NCI-H446 treated with DMSO at 0.1 percent for 48 hours (cell line): ENCODE measurements at regions not wholly inside any gene's neighbourhood (a gene's known extent, or its start where the extent isn't known, plus 50 kb on each side); places are given as distances from the start of the nearest gene placed in this dataset.
"Not testable (repeated sequence)": the region's sequence is repeated elsewhere in the genome, so short reads cannot be mapped to it uniquely, and the experiment has no call there.

ENCODE experiments used
- DNase-seq: peaks from one replicate; lab custom pipeline; 2025; lab: John Stamatoyannopoulos, UW

DNA sequence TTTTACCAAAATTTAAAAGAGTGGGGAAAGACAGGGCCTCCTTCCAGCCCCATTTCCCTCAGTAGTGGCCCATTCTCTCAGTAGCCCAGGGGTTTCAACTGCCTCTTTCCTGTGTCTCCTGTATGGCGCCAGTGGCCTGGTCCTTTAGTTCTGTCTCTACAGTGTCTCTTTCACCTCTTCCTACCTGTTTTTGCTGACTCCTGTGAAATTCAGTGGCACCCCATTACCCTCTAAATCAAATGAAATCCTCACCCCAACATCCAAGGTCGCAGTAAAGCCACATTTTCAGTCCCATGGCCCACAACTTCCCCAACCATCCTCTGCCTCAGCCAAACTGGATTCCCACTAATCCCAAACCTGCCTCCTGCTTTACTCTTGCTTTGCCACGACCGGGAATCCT, 200.7 kb downstream of the IPMK start:
- no peak for DNase-seq

DNA sequence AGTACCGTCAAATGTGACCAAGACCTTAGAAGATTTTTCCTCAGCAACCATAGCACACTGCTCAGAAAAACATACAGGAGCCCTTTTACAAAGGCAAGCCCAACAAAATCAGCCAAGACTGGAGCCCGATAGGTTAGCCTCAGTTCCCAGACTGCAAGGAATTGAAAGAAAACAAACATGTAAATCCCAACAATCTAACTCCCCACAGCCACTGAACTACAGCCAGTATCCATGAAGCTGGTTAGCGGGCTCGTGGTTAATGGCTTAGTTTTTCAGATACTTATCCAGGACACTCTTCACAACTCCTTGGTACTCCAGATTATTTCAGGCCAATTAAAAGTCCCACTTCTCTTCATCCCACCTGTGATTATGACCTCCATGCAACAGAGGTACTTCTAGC, 201.6 kb downstream of the IPMK start:
- DNase-seq = no peak

DNA sequence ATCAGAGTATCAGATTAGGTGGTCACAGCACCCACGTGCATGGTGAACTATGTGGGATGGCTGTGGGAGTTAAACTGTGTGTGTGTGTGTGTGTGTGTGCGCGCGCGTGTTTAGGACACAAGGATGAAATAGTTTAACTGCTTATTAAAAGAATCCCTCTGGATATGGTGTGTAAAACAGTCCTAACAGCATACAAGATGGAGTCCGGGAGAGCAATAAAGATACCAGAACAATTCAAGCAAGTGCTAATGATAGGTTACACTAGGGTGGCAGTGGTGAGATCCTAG, 202.2 kb downstream of the IPMK start:
- no peak for DNase-seq

DNA sequence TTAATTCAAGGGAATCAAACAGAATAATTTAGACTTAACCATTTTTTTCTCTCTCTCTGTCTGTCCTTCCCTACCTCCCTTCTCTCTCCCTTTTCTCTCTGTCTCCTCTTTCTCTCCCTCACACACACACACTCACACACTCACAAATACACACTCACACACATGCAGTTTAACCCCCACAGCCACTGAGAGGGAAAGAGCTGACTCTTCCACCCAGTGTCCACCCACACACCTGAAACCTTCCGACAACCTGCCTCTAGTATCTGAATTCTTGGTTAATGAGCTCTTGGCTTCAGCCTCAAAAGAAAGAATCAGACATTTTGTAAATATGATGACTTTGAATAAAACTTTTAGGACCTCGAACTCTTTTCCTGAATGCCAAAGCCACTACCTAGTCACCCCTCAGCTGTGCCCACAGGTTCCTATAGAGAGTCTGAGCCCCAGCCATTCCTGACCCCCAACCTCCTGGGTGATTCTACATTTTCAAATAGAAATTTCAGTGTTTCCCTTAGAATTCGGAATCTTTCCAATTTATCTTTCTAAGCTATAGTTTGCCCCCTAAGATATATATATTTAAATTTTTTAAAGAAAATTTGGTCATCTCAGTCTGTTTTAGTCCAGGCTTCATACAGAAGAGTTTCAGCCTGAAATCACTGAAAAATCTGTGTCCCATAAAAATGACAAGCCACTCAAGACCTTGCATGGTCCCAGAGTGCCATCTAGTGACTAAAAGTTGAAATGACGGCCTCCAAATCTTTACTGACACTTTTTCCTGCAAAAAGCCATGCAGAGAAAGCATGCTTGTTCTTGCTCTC, 202.8 kb downstream of the IPMK start:
- no peak for DNase-seq

DNA sequence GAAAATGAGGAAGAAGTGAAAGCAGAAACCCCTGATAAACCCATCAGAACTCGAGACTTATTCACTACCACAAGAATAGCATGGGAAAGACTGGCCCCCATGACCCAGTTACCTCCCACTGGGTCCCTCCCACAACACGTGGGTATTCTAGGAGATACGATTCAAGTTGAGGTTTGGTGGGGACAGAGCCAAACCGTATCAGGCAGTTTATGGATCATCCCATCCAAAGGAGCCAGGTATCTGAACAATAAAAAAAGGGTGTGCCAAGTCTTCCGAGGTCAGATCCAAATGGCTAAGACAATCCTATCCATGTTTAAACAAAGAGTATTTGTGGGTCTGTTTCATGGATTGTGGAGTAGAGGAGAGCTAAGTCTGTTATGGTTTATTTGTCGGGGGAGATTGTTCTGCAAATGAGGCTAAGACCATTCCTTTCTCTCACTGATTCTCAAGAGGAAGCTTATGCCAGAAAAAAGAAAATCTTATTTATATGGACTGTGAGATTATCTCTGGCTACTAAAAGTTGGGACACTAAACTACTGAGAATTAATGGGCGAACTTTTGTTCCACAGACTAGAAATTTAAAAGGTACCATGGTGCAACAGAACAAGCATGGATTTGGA, 203.7 kb downstream of the IPMK start:
- no peak for DNase-seq

DNA sequence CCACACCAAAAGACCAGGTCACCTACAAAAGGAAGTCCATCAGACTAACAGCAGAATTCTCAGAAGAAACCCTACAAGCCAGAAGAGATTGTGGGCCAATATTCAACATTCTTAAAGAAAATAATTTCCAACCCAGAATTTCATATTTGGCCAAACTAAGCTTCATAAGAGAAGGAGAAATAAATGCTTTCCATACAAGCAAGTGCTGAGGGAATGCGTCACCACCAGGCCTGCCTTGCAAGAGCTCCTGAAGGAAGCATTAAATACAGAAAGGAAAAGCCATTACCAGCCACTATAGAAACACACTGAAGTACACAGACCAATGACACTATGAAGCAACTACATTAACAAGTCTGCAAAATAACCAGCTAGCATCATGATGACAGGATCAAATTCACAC, 209.0 kb downstream of the IPMK start:
- not testable (repeated sequence) for DNase-seq

DNA sequence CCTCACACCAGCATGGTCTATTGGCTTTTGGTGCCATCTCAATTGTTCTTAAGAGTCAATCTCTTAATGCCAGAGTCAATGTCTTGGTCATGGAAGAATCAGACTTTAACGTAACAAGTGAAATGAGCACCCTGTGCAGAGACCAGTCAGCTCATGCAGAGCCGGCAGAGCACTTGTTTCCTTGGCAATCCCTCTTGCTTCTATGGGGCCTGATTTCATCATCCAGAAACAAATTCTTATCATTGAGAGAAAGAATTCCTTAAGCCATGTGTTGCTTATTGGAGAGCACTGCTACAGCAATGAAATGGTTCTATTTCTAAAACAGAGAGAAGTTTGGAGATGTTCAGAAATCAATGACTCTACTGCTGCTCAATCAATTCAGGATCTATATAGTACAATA, 212.8 kb downstream of the IPMK start:
- DNase-seq = no peak

DNA sequence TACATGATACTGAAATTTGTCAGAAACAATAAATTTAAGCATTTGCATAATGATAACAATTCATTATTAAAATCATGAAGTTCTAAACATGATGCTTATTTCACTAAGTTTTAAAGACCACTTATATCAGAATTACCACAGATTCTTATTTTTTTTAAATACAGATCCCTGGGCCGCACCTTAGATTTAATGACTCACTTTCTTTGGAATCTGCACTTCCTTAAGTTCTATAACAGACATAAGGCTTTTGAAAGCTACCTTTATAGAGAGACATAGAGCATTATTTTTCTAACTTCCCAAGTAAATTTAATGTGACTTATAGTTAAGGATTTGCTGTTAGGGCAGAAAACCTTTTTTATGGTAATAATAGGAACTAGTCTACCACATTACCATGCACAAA, 214.9 kb downstream of the IPMK start:
- no peak for DNase-seq

DNA sequence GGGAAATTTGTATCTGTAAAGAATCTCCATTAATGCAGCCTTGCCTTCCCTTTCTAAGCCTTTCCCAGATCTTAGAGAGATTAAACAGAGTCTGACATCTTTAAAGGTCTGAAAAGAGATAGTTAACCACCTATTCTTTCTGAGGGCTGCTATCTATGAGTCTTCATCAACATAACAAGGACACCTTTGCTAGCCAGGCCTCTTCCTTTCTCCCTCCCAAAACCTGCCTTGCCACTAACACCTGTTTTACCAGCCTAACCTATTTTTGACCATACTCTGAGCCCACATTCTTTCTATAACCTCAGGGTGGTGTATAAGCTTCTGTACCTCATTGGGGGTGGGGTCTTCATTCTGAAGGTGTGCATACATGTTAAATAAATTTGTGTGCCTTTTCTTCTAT, 217.1 kb downstream of the IPMK start:
- DNase-seq = no peak

DNA sequence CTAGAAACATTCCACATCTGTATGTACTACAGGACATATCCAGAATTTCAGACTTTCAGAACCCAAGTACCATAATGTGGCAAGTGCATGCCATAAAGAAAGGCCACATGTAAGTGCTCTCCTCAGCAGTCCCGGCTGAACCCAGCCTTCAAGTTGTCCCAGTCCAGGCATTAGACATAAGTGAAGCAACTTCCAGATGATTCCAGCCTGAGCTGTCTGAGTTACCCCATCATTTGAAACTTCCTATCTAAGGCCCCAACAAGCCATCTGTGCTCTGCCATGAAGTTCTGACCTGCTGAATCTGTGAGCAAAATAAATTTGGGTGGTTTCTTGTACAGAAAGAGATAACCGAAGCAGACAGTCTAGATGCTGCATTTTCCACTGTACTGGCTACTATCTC, 218.8 kb downstream of the IPMK start:
- no peak for DNase-seq

DNA sequence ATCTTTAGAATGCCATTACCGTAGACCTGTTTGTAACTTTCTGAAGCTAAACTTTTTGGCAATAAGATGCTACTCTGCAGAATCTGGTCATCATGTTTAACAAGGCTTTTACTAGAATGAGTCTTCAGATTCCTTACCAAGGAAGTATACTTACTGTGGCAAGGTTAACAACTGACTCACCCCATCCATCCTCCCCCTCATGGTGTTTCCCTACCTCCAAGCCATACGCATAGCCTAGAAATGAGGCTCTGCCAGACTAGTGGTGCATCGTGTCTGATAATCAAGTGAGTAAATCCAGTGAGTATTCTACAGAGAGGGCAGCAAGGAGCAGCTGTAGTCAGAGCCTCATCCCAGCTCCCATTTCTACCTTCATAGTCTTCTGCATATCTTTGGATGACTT, 223.6 kb downstream of the IPMK start:
- no peak for DNase-seq

DNA sequence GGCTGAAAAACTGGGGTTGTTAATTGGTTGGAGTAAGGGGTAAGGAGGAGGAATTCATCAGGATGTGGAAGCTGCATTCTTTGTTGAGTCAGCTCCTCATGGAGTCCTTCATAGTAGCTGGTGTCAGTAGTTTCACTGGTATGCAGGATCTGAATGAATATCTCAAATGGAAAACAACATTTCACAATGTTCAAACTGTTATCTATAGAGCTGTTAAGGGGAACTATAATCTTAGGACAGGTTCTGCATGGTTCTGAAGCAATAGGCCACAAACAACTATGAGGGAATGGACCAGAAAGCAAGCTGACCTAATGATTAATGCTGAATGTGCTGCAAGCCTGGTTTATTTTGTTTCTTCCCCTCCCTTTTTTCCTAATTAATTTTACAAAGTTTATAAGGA, 225.8 kb downstream of the IPMK start:
- no peak for DNase-seq

DNA sequence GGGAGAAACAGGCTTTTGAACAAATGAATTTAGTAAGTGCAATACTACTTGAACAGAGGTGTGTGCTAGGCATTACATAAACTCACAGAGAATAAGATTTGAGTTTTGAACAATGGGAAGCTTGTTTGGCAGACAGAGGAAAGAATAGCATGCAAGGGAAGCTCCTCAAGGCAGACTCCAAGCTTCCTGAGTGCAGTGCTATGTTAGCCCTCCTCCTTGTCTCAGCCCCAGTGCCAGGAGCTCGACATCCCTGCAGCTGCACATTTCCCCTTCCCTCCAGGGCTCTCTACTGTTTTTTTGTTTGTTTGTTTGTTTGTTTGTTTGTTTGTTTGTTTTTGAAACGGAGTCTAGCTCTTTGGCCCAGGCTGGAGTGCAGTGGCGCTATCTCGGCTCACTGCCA, 237.5 kb downstream of the IPMK start:
- no peak for DNase-seq

DNA sequence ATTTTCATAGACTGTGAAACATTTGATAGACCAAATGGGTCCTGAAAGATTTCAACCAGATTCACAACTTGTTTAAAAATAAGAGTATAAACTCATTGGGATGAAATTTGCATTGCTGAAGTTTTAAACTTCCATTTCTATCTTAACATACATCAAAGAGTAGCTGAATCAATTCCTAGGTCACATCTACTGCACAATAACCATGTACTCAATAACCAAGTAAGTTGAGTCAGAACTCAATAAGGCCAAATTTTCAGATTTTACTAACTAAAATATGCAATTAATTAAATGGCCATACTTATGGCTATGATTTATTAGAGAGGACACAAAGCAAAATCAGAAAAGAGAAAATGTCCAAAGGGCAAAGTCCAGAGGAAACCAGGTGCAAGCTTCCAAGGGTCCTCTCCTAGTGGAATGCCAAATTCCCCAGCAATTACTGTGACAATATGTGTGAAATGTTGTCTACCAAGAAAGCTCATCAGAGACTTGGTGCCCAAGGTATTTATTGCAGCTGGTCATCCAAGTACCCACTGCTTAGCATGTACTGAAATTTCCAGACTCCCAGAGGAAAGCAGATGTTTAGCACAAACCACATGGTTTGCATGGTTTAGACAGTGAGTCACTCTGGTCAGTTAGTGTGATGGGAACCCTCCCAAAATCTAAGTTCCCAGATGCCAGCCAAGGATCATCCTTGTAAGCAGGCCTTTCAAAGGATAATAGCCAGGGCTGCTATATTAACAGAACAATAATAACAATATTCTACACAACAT, 238.9 kb downstream of the IPMK start:
- DNase-seq = no peak

DNA sequence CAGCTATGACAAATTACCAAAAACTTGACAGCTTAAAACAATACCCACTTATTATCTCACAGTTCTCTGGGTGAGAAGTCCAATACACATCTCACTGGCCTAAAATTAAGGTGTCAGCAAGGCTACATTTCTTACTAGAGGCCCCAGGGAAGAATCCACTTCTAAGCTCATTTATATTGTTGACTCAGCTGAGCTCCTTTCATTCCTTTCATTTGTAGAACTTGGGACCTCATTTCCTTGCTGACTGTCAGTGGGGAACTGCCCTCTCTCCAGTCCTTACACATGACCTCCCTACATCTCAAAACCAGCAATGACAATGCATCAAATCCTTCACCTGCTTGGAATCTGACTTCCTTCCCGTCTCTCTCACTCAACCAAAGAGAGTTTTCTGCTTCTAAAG, 240.3 kb downstream of the IPMK start:
- no peak for DNase-seq

DNA sequence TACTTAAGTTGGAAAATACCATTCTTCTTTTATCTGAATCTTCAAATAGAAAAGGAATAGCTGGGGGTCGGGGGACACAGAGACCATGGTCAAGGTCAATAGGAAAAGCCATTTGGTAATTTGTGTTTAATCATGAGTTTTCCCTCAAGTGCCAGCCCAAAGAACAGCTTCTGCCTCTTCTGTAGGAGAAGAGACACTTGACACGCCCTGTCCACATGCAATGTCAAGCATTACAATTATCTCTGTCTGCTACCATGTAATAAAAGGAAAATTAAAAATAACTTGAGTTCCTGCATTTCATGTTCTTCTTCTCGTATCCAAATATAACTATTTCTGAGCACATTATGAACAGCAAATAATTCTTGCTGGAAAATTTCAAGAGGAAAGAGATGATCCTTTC, 241.7 kb downstream of the IPMK start:
- DNase-seq = no peak

DNA sequence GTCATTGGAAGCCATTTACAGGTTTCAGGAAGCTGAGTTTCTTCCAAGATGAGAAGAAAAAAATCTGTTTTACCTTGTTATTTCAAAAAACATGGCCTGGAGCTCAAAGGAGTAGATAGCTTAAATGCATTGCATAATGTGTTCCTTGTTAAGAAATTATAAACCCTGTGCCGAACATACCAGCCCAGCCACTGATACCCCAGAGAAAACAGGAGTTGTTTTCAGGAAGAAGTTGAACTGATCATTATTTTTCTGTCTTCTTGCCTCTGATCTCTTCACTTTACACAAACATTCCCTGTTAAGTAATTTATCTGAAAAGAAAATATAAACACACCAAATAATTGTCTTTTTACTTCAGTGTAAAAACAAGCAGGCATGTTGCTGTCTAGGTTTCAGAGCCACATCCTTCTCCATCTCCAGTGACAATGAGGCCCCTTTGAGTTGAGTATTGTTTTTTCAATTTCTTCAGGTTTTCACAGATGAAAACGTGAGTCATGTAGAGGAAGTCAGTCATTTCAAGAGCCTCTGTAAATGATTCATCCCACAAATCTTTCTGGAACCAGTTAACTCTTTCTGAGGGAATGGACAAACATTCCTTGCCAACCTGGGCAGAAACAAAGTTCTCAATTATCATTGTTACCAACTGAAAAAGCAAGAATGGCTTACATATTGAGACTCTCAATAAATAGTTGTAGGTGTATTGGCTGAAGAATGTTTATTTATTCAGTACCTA, 244.2 kb downstream of the IPMK start:
- DNase-seq = no peak

DNA sequence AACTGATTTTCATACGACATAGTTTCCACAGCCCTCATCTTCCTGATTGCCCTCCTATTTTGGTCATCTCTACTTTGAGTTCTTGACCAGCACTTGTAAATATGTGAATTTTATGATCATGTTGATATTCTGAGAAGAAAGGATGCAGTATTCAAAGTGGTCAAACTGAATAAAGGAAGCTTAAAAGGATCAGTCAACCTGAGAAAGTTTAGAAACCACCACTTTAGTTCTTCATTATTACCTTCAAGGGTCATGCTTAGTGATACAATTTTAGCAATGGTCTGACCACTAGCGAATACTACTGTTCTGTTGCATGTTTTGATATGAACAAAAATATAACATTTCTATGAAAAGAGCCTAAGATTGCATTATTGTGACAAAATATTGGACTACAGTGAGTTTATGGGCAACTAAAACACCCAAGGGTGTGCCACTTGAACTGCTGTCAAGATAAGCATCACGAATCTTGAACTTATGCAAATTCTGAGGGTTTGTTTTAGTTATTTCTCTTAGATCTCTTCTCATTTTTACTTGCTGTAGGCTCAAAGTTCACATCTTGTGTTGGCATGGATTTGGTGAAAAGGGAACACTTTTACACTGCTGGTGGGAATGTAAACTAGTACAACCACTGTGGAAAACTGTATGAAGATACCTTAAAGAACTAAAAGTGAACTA, 247.7 kb downstream of the IPMK start:
- DNase-seq = no peak

DNA sequence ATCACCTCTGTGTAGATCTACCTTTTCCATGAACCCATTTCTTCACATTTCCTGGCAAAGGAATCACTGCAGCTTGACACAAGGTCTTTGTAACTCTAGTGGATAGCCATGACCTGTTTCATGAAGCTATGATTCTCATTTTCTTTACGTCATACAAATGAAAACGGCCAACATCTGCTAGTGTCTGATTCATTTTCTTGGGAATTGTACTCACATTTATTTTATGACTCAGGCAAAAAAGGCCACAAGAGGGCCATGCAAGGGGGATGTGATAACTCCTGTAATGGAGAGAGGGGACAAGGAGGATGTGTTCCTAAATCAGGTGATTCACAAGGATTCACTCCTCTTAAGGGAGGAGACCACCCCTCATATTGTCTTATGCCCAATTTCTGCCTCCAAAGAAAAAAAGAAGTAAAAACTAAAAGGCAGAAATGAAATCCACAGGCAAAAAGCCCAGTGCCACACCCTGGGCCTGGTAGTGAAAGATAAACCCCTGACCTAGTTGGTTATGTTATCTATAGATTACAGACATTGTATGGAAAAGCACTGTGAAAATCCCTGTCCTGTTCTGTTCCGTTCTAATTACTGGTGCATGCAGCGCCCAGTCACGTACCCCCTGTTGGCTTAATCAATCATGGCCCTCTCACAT, 249.9 kb downstream of the IPMK start:
- DNase-seq = no peak

DNA sequence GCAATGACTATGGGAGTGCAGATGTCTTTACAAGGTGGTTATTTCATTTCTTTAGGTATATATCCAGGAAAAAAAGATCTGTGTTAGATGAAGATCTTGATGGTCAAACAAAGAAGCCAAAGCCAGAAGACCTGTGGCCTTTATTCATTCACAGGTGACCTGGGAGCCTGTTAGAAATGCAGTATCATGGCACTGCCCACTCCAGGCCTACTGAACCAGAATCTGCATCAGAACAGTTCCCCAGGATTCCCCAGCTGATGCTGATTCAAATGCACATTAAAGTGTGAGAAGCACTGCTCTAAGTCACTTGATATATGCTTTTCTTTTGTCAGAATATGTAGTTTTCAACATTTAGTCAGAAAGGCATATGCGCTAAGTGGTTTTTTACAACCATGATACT, 251.1 kb downstream of the IPMK start:
- no peak for DNase-seq

DNA sequence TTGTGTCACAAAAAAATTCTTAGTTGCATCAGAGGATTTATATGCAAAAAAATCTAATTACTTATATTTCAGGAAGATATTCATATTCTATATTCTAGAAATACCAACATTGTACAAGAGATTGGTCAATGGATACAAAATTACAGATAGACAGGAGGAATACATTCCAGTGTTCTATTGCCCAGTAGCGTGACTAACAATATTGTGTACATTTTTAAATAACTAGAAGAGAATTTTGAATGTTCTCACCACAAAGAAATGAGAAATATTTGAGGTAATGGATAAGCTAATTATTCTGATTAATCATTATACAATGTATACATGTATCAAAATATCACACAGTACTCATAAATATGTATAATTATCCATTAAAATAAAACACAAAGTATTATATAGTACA, 253.3 kb downstream of the IPMK start:
- no peak for DNase-seq

DNA sequence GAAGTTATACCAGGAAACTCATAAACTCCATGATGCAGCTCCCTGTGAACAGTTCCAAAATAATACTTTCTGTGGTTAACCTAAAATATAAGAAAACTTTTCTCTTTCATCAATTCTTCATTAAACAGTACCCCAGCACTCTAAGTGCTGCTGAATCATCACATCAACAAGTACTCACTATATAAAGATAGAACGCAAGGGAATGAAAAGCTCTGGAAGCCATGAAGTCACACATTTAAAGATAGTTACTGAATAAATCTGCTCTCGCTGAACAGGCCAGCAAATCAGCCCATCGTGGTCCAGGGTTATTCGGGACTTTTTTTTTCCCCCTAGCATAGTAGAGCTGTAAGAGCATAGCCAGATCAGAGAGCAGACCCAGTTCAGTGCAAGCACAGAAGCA, 254.3 kb downstream of the IPMK start:
- DNase-seq = no peak
